Suprapubic skin (tissue), 4 donors: ENCODE measurements at regions not wholly inside any gene's neighbourhood (a gene's known extent, or its start where the extent isn't known, plus 50 kb on each side); places are given as distances from the start of the nearest gene placed in this dataset.

Source experiments
- DNase-seq, 2 donors: peaks; one replicate each; pipeline ENCODE4 v3.0.0-alpha.2; 2019; ENCODE audit warnings: low spot score in 2 of 2
- H3K27ac ChIP-seq: fragments of 200-600 bp; sonication (generic); one replicate; pipeline ENCODE4 v1.5.1; 2019
- H3K27me3 ChIP-seq: fragments of 200-600 bp; sonication (generic); one replicate; pipeline ENCODE4 v1.5.1; 2019
- H3K36me3 ChIP-seq: fragments of 200-600 bp; sonication (generic); one replicate; pipeline ENCODE4 v1.5.1; 2019
- H3K4me1 ChIP-seq: fragments of 200-600 bp; sonication (generic); one replicate; pipeline ENCODE4 v1.5.1; 2019
- H3K4me3 ChIP-seq: fragments of 200-600 bp; sonication (generic); one replicate; pipeline ENCODE4 v1.5.1; 2019; ENCODE audit warnings: mild to moderate bottlenecking
- H3K9me3 ChIP-seq: fragments of 200-600 bp; sonication (generic); one replicate; pipeline ENCODE4 v1.5.1; 2019
- EP300 ChIP-seq: sonication (generic); formaldehyde crosslinking; IDR thresholded peaks from one replicate; pipeline ENCODE4 v1.6.1; 2017; ENCODE audit warnings: antibody characterized with exemption
- POLR2A ChIP-seq, 2 donors: fragments of 450-650 bp; IDR thresholded peaks; one replicate each; pipeline ENCODE4 v1.6.1; 2017; ENCODE audit warnings: antibody characterized with exemption in 2 of 2, mild to moderate bottlenecking in 2 of 2, moderate library complexity in 2 of 2
- POLR2AphosphoS5 ChIP-seq, 3 donors: sonication (generic); formaldehyde crosslinking; IDR thresholded peaks; one replicate each; pipeline ENCODE4 v1.6.1; 2017; ENCODE audit warnings: antibody characterized with exemption in 3 of 3
- WGBS: methylation state at CpG from one replicate; pipeline ENCODE4 v1.1.5; 2018; 5-methylcytosine and 5-hydroxymethylcytosine counted together
- TF ChIP-seq, protein P1 (sequence below), 2 donors: fragments of 200-600 bp in 1 of 2; fragments of 450-650 bp in 1 of 2; sonication (generic) in 1 of 2; IDR thresholded peaks; one replicate each; pipeline ENCODE4 v1.5.1; 2016 to 2019; ENCODE audit warnings: antibody characterized with exemption in 2 of 2, mild to moderate bottlenecking in 1 of 2, moderate library complexity in 1 of 2

DNA sequence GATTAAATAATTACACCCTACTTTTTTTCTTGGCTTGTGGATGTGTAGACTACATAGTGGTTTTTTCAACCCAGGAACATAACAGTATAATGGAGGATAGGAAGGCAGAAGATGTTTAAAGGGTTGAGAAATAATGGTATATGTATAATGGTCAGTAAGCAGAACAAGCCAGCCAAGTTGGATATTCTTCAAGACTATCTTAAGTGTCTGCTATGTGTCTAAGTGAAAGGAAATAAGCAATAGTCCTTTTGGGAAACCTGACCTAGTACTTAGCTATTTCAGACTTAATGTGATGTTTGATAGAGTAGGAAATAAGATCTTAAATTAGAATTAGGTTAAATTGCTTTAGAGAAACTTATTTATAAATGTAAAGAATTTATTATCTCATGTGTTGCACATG lies 85.7 kb downstream of the PTPDC1 start:
- H3K9me3 ChIP-seq: no peaks in the 10 kb centered on the region
- TF ChIP-seq POLR2A (IDR thresholded peaks at IDR 0.05) (no peak), EP300 (no peak), POLR2AphosphoS5 (IDR thresholded peaks at IDR 0.05) (no peak)
- TF ChIP-seq, protein P1, sequence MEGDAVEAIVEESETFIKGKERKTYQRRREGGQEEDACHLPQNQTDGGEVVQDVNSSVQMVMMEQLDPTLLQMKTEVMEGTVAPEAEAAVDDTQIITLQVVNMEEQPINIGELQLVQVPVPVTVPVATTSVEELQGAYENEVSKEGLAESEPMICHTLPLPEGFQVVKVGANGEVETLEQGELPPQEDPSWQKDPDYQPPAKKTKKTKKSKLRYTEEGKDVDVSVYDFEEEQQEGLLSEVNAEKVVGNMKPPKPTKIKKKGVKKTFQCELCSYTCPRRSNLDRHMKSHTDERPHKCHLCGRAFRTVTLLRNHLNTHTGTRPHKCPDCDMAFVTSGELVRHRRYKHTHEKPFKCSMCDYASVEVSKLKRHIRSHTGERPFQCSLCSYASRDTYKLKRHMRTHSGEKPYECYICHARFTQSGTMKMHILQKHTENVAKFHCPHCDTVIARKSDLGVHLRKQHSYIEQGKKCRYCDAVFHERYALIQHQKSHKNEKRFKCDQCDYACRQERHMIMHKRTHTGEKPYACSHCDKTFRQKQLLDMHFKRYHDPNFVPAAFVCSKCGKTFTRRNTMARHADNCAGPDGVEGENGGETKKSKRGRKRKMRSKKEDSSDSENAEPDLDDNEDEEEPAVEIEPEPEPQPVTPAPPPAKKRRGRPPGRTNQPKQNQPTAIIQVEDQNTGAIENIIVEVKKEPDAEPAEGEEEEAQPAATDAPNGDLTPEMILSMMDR (IDR thresholded peaks at IDR 0.05): no peak
- H3K36me3 ChIP-seq: peaks cover 12% of the 10 kb centered on the region
- H3K27me3 ChIP-seq: no peaks in the 10 kb centered on the region
- H3K4me3 ChIP-seq: peak overlapping the region; percentile 80
- no peak for DNase-seq
- peaks cover 76% of the 10 kb centered on the region for H3K4me1 ChIP-seq
- no peak overlapping the region for H3K27ac ChIP-seq

DNA sequence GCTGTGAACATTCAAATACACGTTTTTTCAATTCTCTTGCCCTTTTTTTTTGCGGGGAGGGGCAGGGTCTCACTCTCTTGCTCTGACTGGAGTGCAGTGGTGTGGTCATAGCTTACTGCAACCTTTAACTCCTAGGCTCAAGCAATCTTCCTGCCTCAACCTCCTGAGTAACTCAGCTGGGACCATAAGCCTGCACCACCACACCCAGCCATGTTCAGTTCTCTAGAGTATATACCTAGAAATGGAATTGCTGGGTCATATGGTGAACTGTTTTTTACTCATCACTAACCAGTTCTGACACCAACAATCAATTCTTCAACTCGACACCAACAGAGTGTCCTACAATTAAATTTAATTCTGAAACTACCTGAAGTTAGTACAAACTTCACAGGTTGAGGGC lies 85.5 kb upstream of the ZNF169 start:
- Histone ChIP-seq H3K27me3 (no peaks in the 10 kb centered on the region), H3K36me3 (peaks cover 31% of the 10 kb centered on the region), H3K4me1 (peaks cover 83% of the 10 kb centered on the region), H3K27ac (no peak overlapping the region), H3K4me3 (no peak overlapping the region), H3K9me3 (no peaks in the 10 kb centered on the region)
- 66% methylated on average over 3 of the region's 3 CpGs for WGBS
- DNase-seq: no peak
- TF ChIP-seq POLR2A (IDR thresholded peaks at IDR 0.05): no peak

DNA sequence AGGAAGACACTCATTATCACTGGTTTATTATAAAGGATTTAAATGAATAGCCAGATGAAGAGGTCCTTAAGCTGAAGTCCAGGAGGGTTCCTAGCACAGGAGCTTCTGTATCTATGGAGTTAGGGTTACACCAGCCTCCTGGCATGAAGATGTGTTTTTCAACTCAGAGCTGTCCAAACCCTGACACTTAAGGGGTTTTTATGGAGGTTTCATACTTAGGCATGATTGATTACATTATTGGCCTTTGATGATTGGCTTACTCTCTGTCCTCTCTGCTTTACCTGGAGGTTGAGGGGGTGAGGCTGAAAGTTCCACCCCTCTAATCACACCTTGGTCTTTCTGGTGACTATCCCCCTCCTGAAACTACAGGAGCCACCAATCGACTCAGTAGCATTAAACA lies 84.9 kb upstream of the ZNF169 start:
- DNase-seq: no peak
- Histone ChIP-seq H3K4me1 (peaks cover 80% of the 10 kb centered on the region), H3K4me3 (no peak overlapping the region), H3K27me3 (no peaks in the 10 kb centered on the region), H3K36me3 (peaks cover 31% of the 10 kb centered on the region), H3K27ac (no peak overlapping the region), H3K9me3 (no peaks in the 10 kb centered on the region)
- WGBS: 70% methylated on average over 1 of the region's 1 CpG
- no peak for TF ChIP-seq POLR2AphosphoS5 (IDR thresholded peaks at IDR 0.05)
- TF ChIP-seq, protein P1 (IDR thresholded peaks at IDR 0.05): no peak
- TF ChIP-seq EP300: no peak
- no peak for TF ChIP-seq POLR2A (IDR thresholded peaks at IDR 0.05)

DNA sequence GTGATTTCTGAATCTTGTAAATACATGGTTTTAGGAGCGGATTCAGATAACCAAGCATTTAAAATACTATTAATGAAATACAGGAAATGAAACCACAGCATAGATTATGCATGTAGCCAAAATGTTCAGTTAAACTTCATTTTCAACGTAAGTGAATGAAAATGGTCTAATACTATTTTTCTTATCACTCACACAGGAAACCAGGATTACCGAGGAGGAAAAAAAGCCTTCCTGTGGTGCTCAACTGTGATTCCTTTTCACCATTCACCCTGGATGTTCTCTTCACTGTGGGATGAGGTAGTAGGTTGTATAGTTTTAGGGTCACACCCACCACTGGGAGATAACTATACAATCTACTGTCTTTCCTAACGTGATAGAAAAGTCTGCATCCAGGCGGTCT lies 83.4 kb upstream of the ZNF169 start:
- DNase-seq: no peak
- no peaks in the 10 kb centered on the region for H3K27me3 ChIP-seq
- TF ChIP-seq POLR2A (IDR thresholded peaks at IDR 0.05) (no peak), EP300 (no peak), POLR2AphosphoS5 (IDR thresholded peaks at IDR 0.05) (no peak)
- TF ChIP-seq, protein P1 (IDR thresholded peaks at IDR 0.05): no peak
- no peaks in the 10 kb centered on the region for H3K9me3 ChIP-seq
- H3K36me3 ChIP-seq: peaks cover 37% of the 10 kb centered on the region
- no peak overlapping the region for H3K4me3 ChIP-seq
- 62% methylated on average over 5 of the region's 5 CpGs for WGBS
- H3K27ac ChIP-seq: no peak overlapping the region
- H3K4me1 ChIP-seq: peaks cover 65% of the 10 kb centered on the region

DNA sequence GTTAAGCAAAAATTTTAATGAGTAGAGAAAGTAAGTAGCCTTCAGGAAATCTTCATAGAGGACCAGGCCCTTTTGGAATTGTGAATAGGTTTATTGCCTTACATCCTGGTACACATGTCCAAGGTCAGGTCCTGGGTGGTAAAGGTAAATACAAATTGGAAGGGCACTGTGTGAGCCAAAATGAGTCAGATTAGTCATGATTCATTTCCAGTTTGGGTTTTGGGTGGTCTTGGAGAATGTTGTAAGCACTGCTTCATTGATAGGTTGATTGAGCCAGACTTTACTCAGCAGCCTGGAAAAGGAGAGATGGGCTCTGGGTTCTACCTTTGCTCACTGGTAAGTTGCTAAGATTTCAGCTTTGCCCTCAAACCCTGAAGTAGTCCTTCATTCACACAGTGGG lies 82.5 kb upstream of the ZNF169 start:
- no peak for TF ChIP-seq POLR2A (IDR thresholded peaks at IDR 0.05)
- no peak for TF ChIP-seq EP300
- TF ChIP-seq POLR2AphosphoS5 (IDR thresholded peaks at IDR 0.05): no peak
- TF ChIP-seq, protein P1 (IDR thresholded peaks at IDR 0.05): no peak
- Histone ChIP-seq H3K4me1 (peaks cover 58% of the 10 kb centered on the region), H3K27ac (no peak overlapping the region), H3K27me3 (no peaks in the 10 kb centered on the region), H3K36me3 (peaks cover 37% of the 10 kb centered on the region), H3K9me3 (no peaks in the 10 kb centered on the region), H3K4me3 (no peak overlapping the region)
- no peak for DNase-seq

DNA sequence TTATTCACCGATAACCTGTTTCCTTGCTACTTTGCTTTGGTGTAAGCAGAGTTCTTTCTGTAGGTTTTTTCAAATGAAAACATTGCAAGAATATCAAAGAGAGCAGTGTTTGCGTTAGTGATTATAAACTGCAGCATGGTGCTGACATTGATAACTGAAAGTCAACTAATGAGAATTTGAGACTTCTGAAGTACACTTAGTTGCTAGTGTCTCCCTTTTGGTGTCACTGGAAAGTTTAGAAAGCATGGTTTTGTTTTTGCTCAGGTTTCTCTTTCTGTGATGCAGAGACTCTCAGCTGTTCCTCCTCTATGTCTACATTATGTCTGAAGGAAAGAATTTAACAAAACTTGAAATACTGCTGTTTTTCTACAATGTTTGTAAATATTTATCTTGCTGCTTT lies 80.2 kb upstream of the ZNF169 start:
- H3K4me1 ChIP-seq: peaks cover 44% of the 10 kb centered on the region
- TF ChIP-seq POLR2AphosphoS5 (IDR thresholded peaks at IDR 0.05): no peak
- TF ChIP-seq, protein P1 (IDR thresholded peaks at IDR 0.05): no peak
- TF ChIP-seq EP300: no peak
- H3K4me3 ChIP-seq: no peak overlapping the region
- H3K9me3 ChIP-seq: no peaks in the 10 kb centered on the region
- 80% methylated on average over 2 of the region's 2 CpGs for WGBS
- no peaks in the 10 kb centered on the region for H3K27me3 ChIP-seq
- H3K36me3 ChIP-seq: peaks cover 31% of the 10 kb centered on the region
- H3K27ac ChIP-seq: no peak overlapping the region
- no peak for DNase-seq
